A673 (cell line): ENCODE measurements at regions not wholly inside any gene's neighbourhood (a gene's known extent, or its start where the extent isn't known, plus 50 kb on each side); places are given as distances from the start of the nearest gene placed in this dataset.

Experiments used
- BruUV-seq: library from RNA; stranded (reverse); fragments of 400-500 nt; replicated peaks from 2 replicates; lab custom pipeline; 2021; lab: Mats Ljungman, UMichigan
- CTCF ChIA-PET: fragments of 300-600 bp; sonication (Branson Sonifier 250); formaldehyde crosslinking; loops from one replicate; lab custom pipeline; 2022; ENCODE audit warnings: antibody characterized with exemption; lab: Charles Lee
- POLR2A ChIA-PET: fragments of 300-600 bp; sonication (Branson Sonifier 250); formaldehyde crosslinking; loops from one replicate; lab custom pipeline; 2022; ENCODE audit warnings: antibody characterized with exemption; ENCODE audit not compliant: low non-redundant PET; lab: Charles Lee
- DNase-seq: peaks from one replicate; pipeline ENCODE4 v3.0.0-alpha.2; 2015; ENCODE audit warnings: low spot score
- H3K27ac ChIP-seq: fragments of 200-600 bp; sonication (generic); 2 replicates; pipeline ENCODE4 v1.5.1; 2016; ENCODE audit warnings: mixed run types, low read depth, mild to moderate bottlenecking, mixed read lengths, antibody characterized with exemption, low read length; ENCODE audit not compliant: poor library complexity, severe bottlenecking
- H3K27me3 ChIP-seq: fragments of 200-600 bp; sonication (generic); replicated peaks from 2 replicates; pipeline ENCODE4 v1.6.1; 2017; ENCODE audit warnings: mixed run types, low read depth, mild to moderate bottlenecking, mixed read lengths, antibody characterized with exemption, low read length; ENCODE audit not compliant: insufficient read depth, poor library complexity
- H3K36me3 ChIP-seq: fragments of 200-600 bp; sonication (generic); 2 replicates; pipeline ENCODE4 v1.6.1; 2016; ENCODE audit warnings: mixed run types, mild to moderate bottlenecking, mixed read lengths, antibody characterized with exemption, low read length; ENCODE audit not compliant: insufficient read depth, poor library complexity, severe bottlenecking
- H3K4me1 ChIP-seq: fragments of 200-600 bp; sonication (generic); 2 replicates; pipeline ENCODE4 v1.6.1; 2017; ENCODE audit warnings: mixed run types, mild to moderate bottlenecking, mixed read lengths, antibody characterized with exemption, low read length; ENCODE audit not compliant: insufficient read depth, poor library complexity, severe bottlenecking
- H3K4me3 ChIP-seq: fragments of 200-600 bp; sonication (generic); 2 replicates; pipeline ENCODE4 v1.5.1; 2016; ENCODE audit warnings: low read depth, mixed run types, mild to moderate bottlenecking, mixed read lengths, low read length; ENCODE audit not compliant: poor library complexity, severe bottlenecking
- H3K9me3 ChIP-seq: fragments of 200-600 bp; sonication (generic); 2 replicates; pipeline ENCODE4 v1.6.1; 2016; ENCODE audit warnings: mixed run types, low read depth, mild to moderate bottlenecking, mixed read lengths, antibody characterized with exemption, low read length; ENCODE audit not compliant: poor library complexity, severe bottlenecking
- CTCF ChIP-seq: fragments of 300-800, 200-600 bp; sonication (generic); conservative IDR thresholded peaks from 2 replicates; pipeline ENCODE4 v1.5.1; 2017; ENCODE audit warnings: low read depth, mild to moderate bottlenecking, antibody characterized with exemption, low read length, moderate library complexity, mixed read lengths
- EZH2 ChIP-seq: fragments of 200-600 bp; sonication (generic); IDR thresholded peaks from 2 replicates; pipeline ENCODE4 v1.6.1; 2017; ENCODE audit warnings: borderline replicate concordance, low read depth, mild to moderate bottlenecking, mixed read lengths, antibody characterized with exemption, low read length; ENCODE audit not compliant: poor library complexity, severe bottlenecking
- intact Hi-C: fragments of 100-400 bp; cut with micrococcal nuclease; formaldehyde crosslinking; loops from one replicate; pipeline ENCODE4 v1.10.0; 2022; ENCODE audit not compliant: unreplicated experiment

- intact Hi-C loops: loop anchor here (1.0 to 10.0 kb wide), 3 partner anchors 863 to 1796 kb away; no protein-coding TSS in a partner anchor
- H3K4me1 ChIP-seq: no peaks in the 10 kb centered on the region
- no TSS peak for BruUV-seq
- H3K27me3 ChIP-seq: peaks cover 17% of the 10 kb centered on the region
- TF ChIP-seq EZH2 (no peak), CTCF (peak; percentile 84)
- H3K27ac ChIP-seq: no peak overlapping the region
- H3K36me3 ChIP-seq: no peaks in the 10 kb centered on the region
- peak; percentile 66 for DNase-seq
- no peaks in the 10 kb centered on the region for H3K9me3 ChIP-seq
- ChIA-PET POLR2A (no interaction called here), CTCF (no interaction called here)
- H3K4me3 ChIP-seq: no peak overlapping the region
Measured at GRCh38 chr16:75789237-75789636, 62.9 kb upstream of the CPHXL start.

- H3K27ac ChIP-seq: no peak overlapping the region
- BruUV-seq: no TSS peak
- H3K4me3 ChIP-seq: no peak overlapping the region
- H3K9me3 ChIP-seq: no peaks in the 10 kb centered on the region
- H3K4me1 ChIP-seq: no peaks in the 10 kb centered on the region
- peaks cover 7% of the 10 kb centered on the region for H3K27me3 ChIP-seq
- CTCF ChIA-PET: no interaction called here
- intact Hi-C loops: no loop called here
- no peaks in the 10 kb centered on the region for H3K36me3 ChIP-seq
- TF ChIP-seq CTCF (no peak), EZH2 (no peak)
- POLR2A ChIA-PET: no interaction called here
- no peak for DNase-seq
Measured at GRCh38 chr16:75792771-75793492, 66.6 kb upstream of the CPHXL start.

GRCh38 chr16:75793641-75794040 lies 67.4 kb upstream of the CPHXL start:
- Histone ChIP-seq H3K4me1 (no peaks in the 10 kb centered on the region), H3K36me3 (no peaks in the 10 kb centered on the region), H3K4me3 (no peak overlapping the region), H3K9me3 (no peaks in the 10 kb centered on the region), H3K27me3 (peaks cover 9% of the 10 kb centered on the region), H3K27ac (no peak overlapping the region)
- ChIA-PET POLR2A (no interaction called here), CTCF (no interaction called here)
- TF ChIP-seq EZH2 (no peak), CTCF (no peak)
- no peak for DNase-seq
- no TSS peak for BruUV-seq
- intact Hi-C loops: no loop called here
